Astrocyte (in vitro differentiated cells and primary cell): ENCODE measurements at regions not wholly inside any gene's neighbourhood (a gene's known extent, or its start where the extent isn't known, plus 50 kb on each side); places are given as distances from the start of the nearest gene placed in this dataset.

Source experiments
- DNase-seq: peaks from one replicate; pipeline ENCODE4 v3.0.0-alpha.2; 2010; ENCODE audit warnings: low read depth
- FAIRE-seq: peaks from 2 replicates; lab custom pipeline; 2011; peaks lifted over from hg19 to GRCh38; lab: Jason Lieb, UNC
- H2AFZ ChIP-seq: 2 replicates; pipeline ENCODE4 v1.6.0; 2012; ENCODE audit warnings: low read depth, low read length, inconsistent platforms
- H3K27ac ChIP-seq: 2 replicates; pipeline ENCODE4 v1.5.1; 2011; ENCODE audit warnings: low read depth, low read length, inconsistent platforms
- H3K27me3 ChIP-seq: 2 replicates; pipeline ENCODE4 v1.6.0; 2011; ENCODE audit warnings: low read length, inconsistent platforms; ENCODE audit not compliant: insufficient read depth
- H3K36me3 ChIP-seq: 2 replicates; pipeline ENCODE4 v1.5.1; 2011; ENCODE audit warnings: low read length, inconsistent platforms; ENCODE audit not compliant: insufficient read depth
- H3K4me1 ChIP-seq: 2 replicates; pipeline ENCODE4 v1.5.1; 2011; ENCODE audit warnings: low read length, inconsistent platforms; ENCODE audit not compliant: insufficient read depth
- H3K4me2 ChIP-seq: 2 replicates; pipeline ENCODE4 v1.6.0; 2012; ENCODE audit warnings: low read length, inconsistent platforms
- H3K4me3 ChIP-seq: 2 replicates; pipeline ENCODE4 v1.5.1; 2011; ENCODE audit warnings: low read depth, mild to moderate bottlenecking, low read length, inconsistent platforms; ENCODE audit not compliant: insufficient read depth
- H3K79me2 ChIP-seq: 2 replicates; pipeline ENCODE4 v1.6.0; 2012; ENCODE audit warnings: mild to moderate bottlenecking, low read length, inconsistent platforms; ENCODE audit not compliant: insufficient read depth
- H3K9ac ChIP-seq: 2 replicates; pipeline ENCODE4 v1.6.0; 2012; ENCODE audit warnings: mild to moderate bottlenecking, low read length, inconsistent platforms
- H3K9me3 ChIP-seq: 2 replicates; pipeline ENCODE4 v1.5.1; 2012; ENCODE audit warnings: low read depth, mild to moderate bottlenecking, low read length, inconsistent platforms; ENCODE audit not compliant: insufficient read depth
- H4K20me1 ChIP-seq: 2 replicates; pipeline ENCODE4 v1.6.0; 2012; ENCODE audit warnings: low read length, inconsistent platforms; ENCODE audit not compliant: insufficient read depth
- H3K27ac Mint-ChIP-seq: one replicate; pipeline ENCODE4 v1.8.0; 2021; ENCODE audit warnings: mild to moderate bottlenecking, mixed read lengths; ENCODE audit not compliant: unreplicated experiment
- H3K27me3 Mint-ChIP-seq: one replicate; pipeline ENCODE4 v1.8.0; 2021; ENCODE audit warnings: low read depth, mixed read lengths; ENCODE audit not compliant: unreplicated experiment
- H3K36me3 Mint-ChIP-seq: one replicate; pipeline ENCODE4 v1.8.0; 2021; ENCODE audit warnings: low read depth, mixed read lengths; ENCODE audit not compliant: unreplicated experiment
- H3K4me1 Mint-ChIP-seq: one replicate; pipeline ENCODE4 v1.8.0; 2021; ENCODE audit warnings: low read depth, mixed read lengths; ENCODE audit not compliant: unreplicated experiment
- H3K4me3 Mint-ChIP-seq: one replicate; pipeline ENCODE4 v1.8.0; 2021; ENCODE audit warnings: mild to moderate bottlenecking, moderate library complexity, mixed read lengths; ENCODE audit not compliant: unreplicated experiment
- H3K9me3 Mint-ChIP-seq: one replicate; pipeline ENCODE4 v1.8.0; 2021; ENCODE audit warnings: mild to moderate bottlenecking, mixed read lengths; ENCODE audit not compliant: unreplicated experiment
- EZH2 ChIP-seq: IDR thresholded peaks from 2 replicates; pipeline ENCODE4 v1.6.1; 2012; ENCODE audit warnings: mild to moderate bottlenecking, low read length, inconsistent platforms; ENCODE audit not compliant: insufficient read depth
- TF ChIP-seq, protein P1 (sequence below): IDR thresholded peaks from 2 replicates; pipeline ENCODE4 v1.5.1; 2011; ENCODE audit warnings: low read depth, mild to moderate bottlenecking, inconsistent platforms, low read length, moderate library complexity; ENCODE audit not compliant: insufficient read depth

DNA sequence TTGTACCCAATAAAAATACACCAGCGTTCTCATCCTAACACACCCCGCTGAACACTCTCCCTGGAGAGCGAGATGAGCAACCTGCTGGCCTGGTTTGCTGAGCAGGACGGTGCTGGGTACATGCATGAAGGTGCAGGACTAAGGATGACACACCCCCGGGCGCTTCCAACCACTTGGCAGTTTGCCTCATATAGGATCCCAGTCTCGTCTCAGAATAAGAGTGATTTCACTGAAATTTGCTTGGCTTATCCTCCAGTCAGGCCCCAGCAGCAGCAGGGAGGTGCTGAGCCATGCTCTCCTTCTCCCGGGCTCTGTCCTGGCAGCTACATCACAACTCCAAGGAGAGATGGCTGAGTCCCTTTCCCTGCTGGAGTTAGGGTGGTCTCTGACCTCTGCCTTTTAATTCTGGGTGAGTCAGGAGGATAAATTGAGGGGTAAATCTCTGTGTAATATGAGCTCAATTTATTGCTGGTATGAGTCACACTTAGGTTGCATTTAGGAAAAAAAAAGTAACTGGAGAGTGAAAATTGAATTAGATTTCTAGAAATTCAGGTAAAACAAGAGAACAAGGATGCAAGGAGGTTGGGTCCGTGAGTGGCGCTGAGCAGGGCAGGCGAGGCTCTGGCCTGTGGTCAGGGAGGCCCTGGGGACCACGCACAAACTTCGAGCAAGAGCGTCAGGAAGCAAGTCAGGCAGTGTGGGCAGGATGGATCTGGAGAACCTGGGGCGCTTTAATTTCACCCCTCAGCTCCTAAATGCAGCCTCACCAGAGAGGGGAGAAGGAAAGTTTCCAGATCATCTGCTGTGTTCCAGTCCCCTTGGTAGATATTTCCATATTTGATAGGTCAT, 974.0 kb downstream of the TBC1D22A start:
- no peak for FAIRE-seq
- H3K4me1 Mint-ChIP-seq = peaks cover 4% of the 10 kb centered on the region
- H3K4me3 ChIP-seq = no peak overlapping the region

DNA sequence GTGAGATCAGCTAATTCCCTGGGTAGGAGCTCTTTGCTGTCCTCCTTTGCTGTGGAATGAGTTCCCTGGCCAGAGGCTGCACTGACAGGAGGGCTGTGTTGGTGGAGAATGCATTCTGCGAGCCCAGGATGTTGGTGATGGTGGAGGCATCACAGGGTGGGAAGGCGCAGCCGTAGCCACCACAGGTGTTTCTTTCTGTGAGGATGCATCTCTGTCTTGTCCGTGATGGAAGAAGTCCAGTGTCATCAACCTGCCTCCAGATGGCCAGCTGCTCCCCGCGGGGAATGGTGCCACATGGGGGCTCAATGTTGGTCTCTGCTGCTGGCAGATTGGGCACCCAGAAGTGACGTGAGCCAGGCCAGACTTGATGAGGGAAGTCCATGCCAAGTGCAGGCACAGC, 972.1 kb downstream of the TBC1D22A start:
- FAIRE-seq (no peak), DNase-seq (no peak)
- Histone ChIP-seq H3K79me2 (no peaks in the 10 kb centered on the region), H3K27me3 (no peaks in the 10 kb centered on the region), H3K9me3 (peaks cover 8% of the 10 kb centered on the region), H2AFZ (no peak overlapping the region), H3K27ac (no peak overlapping the region), H3K4me2 (no peak overlapping the region), H3K36me3 (no peaks in the 10 kb centered on the region), H3K4me3 (no peak overlapping the region), H4K20me1 (no peaks in the 10 kb centered on the region), H3K9ac (no peak overlapping the region), H3K4me1 (no peaks in the 10 kb centered on the region)
- peaks cover 3% of the 10 kb centered on the region for H3K9me3 Mint-ChIP-seq
- H3K4me1 Mint-ChIP-seq = no peaks in the 10 kb centered on the region
- TF ChIP-seq EZH2 = no peak
- TF ChIP-seq, protein P1, sequence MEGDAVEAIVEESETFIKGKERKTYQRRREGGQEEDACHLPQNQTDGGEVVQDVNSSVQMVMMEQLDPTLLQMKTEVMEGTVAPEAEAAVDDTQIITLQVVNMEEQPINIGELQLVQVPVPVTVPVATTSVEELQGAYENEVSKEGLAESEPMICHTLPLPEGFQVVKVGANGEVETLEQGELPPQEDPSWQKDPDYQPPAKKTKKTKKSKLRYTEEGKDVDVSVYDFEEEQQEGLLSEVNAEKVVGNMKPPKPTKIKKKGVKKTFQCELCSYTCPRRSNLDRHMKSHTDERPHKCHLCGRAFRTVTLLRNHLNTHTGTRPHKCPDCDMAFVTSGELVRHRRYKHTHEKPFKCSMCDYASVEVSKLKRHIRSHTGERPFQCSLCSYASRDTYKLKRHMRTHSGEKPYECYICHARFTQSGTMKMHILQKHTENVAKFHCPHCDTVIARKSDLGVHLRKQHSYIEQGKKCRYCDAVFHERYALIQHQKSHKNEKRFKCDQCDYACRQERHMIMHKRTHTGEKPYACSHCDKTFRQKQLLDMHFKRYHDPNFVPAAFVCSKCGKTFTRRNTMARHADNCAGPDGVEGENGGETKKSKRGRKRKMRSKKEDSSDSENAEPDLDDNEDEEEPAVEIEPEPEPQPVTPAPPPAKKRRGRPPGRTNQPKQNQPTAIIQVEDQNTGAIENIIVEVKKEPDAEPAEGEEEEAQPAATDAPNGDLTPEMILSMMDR = no peak
- no peak overlapping the region for H3K27ac Mint-ChIP-seq
- no peaks in the 10 kb centered on the region for H3K36me3 Mint-ChIP-seq
- H3K4me3 Mint-ChIP-seq = no peak overlapping the region
- H3K27me3 Mint-ChIP-seq = peaks cover 9% of the 10 kb centered on the region

More for the DNA sequence above, 974.0 kb downstream of the TBC1D22A start:
- H3K4me2 ChIP-seq = no peak overlapping the region
- H3K27me3 Mint-ChIP-seq = peaks cover 23% of the 10 kb centered on the region
- H3K27me3 ChIP-seq = no peaks in the 10 kb centered on the region
- no peak overlapping the region for H3K27ac ChIP-seq
- no peak for DNase-seq
- no peak overlapping the region for H3K9ac ChIP-seq
- H3K9me3 ChIP-seq = peaks cover 11% of the 10 kb centered on the region
- no peak overlapping the region for H2AFZ ChIP-seq
- H3K36me3 Mint-ChIP-seq = no peaks in the 10 kb centered on the region
- no peak for TF ChIP-seq EZH2
- TF ChIP-seq, protein P1 = no peak
- no peaks in the 10 kb centered on the region for H4K20me1 ChIP-seq
- no peak overlapping the region for H3K27ac Mint-ChIP-seq
- no peaks in the 10 kb centered on the region for H3K4me1 ChIP-seq
- peaks cover 3% of the 10 kb centered on the region for H3K9me3 Mint-ChIP-seq
- no peak overlapping the region for H3K4me3 Mint-ChIP-seq
- no peaks in the 10 kb centered on the region for H3K79me2 ChIP-seq
- H3K36me3 ChIP-seq = no peaks in the 10 kb centered on the region

DNA sequence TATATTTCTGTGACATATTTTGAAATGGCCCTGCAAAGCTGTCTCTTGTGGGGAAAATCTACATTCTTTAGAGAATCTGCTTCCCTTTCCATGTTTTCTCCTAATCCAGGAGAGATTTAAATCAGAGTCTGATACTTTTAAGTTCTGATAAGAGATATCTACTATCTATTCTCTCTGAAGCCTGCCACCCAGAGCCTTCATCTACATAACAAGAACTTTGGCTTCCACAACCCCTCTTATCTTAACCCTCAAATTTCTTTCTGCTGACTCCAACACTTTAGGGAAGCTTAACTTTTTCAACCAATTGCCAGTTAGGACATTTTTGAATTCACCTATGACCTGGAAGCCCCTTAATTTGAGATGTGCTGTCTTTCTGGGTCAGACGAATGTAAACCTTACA, 965.2 kb downstream of the TBC1D22A start:
- H3K9ac ChIP-seq = no peak overlapping the region
- H3K79me2 ChIP-seq = no peaks in the 10 kb centered on the region
- no peak overlapping the region for H3K27ac Mint-ChIP-seq
- no peak for TF ChIP-seq EZH2
- TF ChIP-seq, protein P1 = no peak
- H3K4me1 Mint-ChIP-seq = no peaks in the 10 kb centered on the region
- H3K4me2 ChIP-seq = no peak overlapping the region
- H3K36me3 Mint-ChIP-seq = no peaks in the 10 kb centered on the region
- H3K36me3 ChIP-seq = no peaks in the 10 kb centered on the region
- H2AFZ ChIP-seq = no peak overlapping the region
- H3K4me1 ChIP-seq = no peaks in the 10 kb centered on the region
- no peaks in the 10 kb centered on the region for H3K9me3 Mint-ChIP-seq
- no peaks in the 10 kb centered on the region for H3K27me3 ChIP-seq
- H4K20me1 ChIP-seq = no peaks in the 10 kb centered on the region
- H3K9me3 ChIP-seq = no peaks in the 10 kb centered on the region
- FAIRE-seq (no peak), DNase-seq (no peak)
- no peak overlapping the region for H3K4me3 ChIP-seq
- no peak overlapping the region for H3K4me3 Mint-ChIP-seq
- H3K27me3 Mint-ChIP-seq = peaks cover 6% of the 10 kb centered on the region
- no peak overlapping the region for H3K27ac ChIP-seq
